Neuron (in vitro differentiated cells): ENCODE measurements at regions not wholly inside any gene's neighbourhood (a gene's known extent, or its start where the extent isn't known, plus 50 kb on each side); places are given as distances from the start of the nearest gene placed in this dataset.
"Not testable (repeated sequence)": the region's sequence is repeated elsewhere in the genome, so short reads cannot be mapped to it uniquely, and the experiment has no call there.

ENCODE experiments used
- H2AFZ ChIP-seq: one replicate; pipeline ENCODE4 v1.6.1; 2013; ENCODE audit warnings: low read depth, mild to moderate bottlenecking, inconsistent platforms, low read length, moderate library complexity
- H3K27me3 ChIP-seq: one replicate; pipeline ENCODE4 v1.6.1; 2013; ENCODE audit warnings: low read length; ENCODE audit not compliant: insufficient read depth
- H3K36me3 ChIP-seq: one replicate; pipeline ENCODE4 v1.6.1; 2013; ENCODE audit warnings: low read length; ENCODE audit not compliant: insufficient read depth
- H3K4me1 ChIP-seq: one replicate; pipeline ENCODE4 v1.6.1; 2013; ENCODE audit warnings: low read length; ENCODE audit not compliant: insufficient read depth
- H3K4me3 ChIP-seq: 2 replicates; pipeline ENCODE4 v1.5.1; 2013; ENCODE audit warnings: mild to moderate bottlenecking, low read length, moderate library complexity
- H3K9me3 ChIP-seq: one replicate; pipeline ENCODE4 v1.6.1; 2013; ENCODE audit warnings: low read length

DNA sequence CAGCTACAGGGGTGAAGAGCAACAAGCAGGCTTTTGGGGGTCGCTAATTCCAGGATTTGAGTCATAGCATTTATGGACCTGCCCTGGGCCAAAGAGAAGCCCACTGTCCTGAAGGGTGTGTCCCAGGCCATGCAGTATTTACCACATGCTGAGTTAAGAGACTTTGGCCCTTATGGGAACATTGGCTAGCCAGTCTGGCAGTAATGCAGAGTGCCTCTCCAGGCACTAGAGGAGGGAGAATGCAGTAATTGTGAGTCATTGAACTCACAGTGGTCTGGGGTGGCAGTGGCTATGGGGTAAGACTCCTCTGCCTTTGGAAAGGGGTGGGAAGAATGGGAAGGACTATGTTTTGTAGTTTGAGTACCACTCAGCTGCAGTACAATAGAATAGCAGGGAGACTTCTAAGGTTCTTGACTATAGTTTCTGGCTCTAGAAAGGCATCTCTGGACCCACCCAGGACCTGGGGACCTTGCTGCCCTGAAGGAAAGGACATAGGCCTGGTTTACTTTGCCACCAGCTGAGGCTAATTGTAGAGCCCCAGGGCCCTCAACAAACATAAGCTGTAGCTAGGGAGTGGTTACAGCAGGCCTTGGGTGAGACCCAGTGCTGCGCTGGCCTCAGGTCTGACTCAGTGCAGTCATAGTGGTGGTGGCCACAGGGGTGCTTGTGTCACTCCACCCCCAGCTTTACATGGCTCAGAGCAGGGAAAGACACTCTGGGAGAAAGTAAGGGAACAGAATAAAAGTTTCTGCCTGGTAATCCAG, 520.9 kb downstream of the HTR1B start:
- no peak overlapping the region for H3K4me3 ChIP-seq
- no peaks in the 10 kb centered on the region for H3K4me1 ChIP-seq
- H3K36me3 ChIP-seq = no peaks in the 10 kb centered on the region
- no peak overlapping the region for H2AFZ ChIP-seq
- H3K9me3 ChIP-seq = no peaks in the 10 kb centered on the region
- no peaks in the 10 kb centered on the region for H3K27me3 ChIP-seq

DNA sequence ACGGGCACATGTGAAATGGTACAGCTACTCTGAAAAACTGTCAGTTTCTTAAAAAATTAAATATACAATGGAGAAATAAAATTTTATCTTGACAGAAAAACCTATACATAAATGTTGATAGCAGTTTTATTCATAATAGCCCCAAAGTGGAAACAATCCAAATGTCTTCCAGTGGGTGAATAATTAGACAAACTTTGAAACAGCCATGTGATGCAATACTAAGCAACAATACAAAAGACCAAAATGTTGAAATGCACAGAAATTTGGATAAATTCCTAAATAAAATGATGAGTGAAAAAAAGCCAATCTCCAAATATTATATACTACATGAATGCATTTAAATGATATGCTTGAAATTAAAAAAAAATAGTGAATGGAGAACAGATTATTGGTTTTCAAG, 523.1 kb downstream of the HTR1B start:
- H3K36me3 ChIP-seq = no peaks in the 10 kb centered on the region
- H3K9me3 ChIP-seq = no peaks in the 10 kb centered on the region
- H3K4me1 ChIP-seq = no peaks in the 10 kb centered on the region
- H2AFZ ChIP-seq = no peak overlapping the region
- H3K27me3 ChIP-seq = no peaks in the 10 kb centered on the region
- no peak overlapping the region for H3K4me3 ChIP-seq

DNA sequence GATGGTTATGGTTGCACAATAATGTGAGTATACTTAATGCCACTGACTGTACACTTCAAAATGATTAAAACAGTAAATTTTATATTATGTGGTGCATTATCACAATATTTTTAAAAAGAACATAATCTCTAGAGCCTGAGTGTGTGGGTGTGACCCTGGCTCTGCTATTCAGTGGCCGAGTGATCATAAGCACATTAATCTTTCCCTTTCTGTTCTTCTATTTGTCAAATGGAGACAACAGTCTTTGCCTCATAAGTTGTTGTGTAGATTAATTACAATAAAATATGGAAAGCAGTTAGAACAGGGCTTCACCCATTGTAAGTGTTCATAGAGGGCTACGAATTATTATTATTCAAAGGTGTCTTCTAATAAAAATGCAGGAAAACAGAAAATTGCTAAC, 548.6 kb downstream of the HTR1B start:
- H2AFZ ChIP-seq = no peak overlapping the region
- H3K27me3 ChIP-seq = no peaks in the 10 kb centered on the region
- H3K9me3 ChIP-seq = no peaks in the 10 kb centered on the region
- no peaks in the 10 kb centered on the region for H3K36me3 ChIP-seq
- H3K4me1 ChIP-seq = no peaks in the 10 kb centered on the region
- no peak overlapping the region for H3K4me3 ChIP-seq

DNA sequence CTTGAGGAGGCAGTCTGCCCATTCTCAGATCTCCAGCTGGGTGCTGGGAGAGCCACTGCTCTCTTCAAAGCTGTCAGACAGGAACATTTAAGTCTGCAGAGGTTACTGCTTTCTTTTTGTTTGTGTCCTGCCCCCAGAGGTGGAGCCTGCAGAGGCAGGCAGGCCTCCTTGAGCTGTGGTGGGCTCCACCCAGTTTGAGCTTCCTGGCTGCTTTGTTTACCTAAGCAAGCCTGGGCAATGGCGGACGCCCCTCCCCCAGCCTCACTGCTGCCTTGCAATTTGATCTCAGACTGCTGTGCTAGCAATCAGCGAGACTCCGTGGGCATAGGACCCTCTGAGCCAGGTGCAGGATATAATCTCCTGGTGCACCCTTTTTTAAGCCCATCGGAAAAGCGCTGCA, 557.8 kb downstream of the HTR1B start:
- not testable (repeated sequence) for H3K4me3 ChIP-seq, H3K27me3 ChIP-seq, H3K4me1 ChIP-seq, H3K9me3 ChIP-seq, H3K36me3 ChIP-seq, H2AFZ ChIP-seq

DNA sequence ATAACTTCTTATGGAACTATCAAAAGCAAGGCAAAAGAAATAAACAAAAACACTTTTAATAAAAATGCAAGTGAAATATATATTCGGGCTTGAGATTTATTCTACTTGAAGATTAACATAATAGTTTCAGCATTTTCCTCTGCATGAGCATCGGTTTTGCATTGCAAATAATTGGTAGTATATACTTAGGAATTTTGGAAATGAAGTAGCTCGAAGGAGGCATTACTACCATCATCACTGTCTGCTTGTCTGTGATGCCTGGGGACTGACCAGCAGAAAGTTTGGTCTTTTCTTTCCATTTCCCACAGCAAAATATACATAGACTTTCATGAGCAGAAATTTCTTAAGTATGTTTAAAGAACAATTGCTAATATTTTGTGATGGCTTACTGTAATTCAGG, 570.7 kb downstream of the HTR1B start:
- no peaks in the 10 kb centered on the region for H3K4me1 ChIP-seq
- H2AFZ ChIP-seq = no peak overlapping the region
- H3K9me3 ChIP-seq = no peaks in the 10 kb centered on the region
- no peaks in the 10 kb centered on the region for H3K36me3 ChIP-seq
- H3K4me3 ChIP-seq = no peak overlapping the region
- H3K27me3 ChIP-seq = no peaks in the 10 kb centered on the region

DNA sequence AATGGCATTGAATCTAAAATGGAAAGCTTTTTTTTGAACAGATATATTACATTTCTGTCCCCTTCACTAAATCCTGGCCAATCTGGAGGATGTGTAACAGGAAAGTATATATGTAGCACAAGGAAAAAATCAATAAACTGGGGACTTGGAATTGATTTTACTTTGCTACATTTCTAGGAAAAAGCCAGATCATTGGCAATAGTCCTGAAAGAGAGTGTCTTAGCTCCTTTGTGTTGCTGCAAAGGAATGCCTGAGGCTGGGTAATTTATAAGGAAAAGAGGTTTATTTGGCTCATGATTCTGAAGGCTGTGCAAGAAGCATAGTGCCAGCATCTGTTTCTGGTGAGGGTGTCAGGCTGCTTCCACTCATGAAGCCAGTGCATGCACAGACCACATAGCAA, 574.9 kb downstream of the HTR1B start:
- H3K4me1 ChIP-seq = no peaks in the 10 kb centered on the region
- no peak overlapping the region for H2AFZ ChIP-seq
- no peak overlapping the region for H3K4me3 ChIP-seq
- no peaks in the 10 kb centered on the region for H3K36me3 ChIP-seq
- no peaks in the 10 kb centered on the region for H3K9me3 ChIP-seq
- no peaks in the 10 kb centered on the region for H3K27me3 ChIP-seq

DNA sequence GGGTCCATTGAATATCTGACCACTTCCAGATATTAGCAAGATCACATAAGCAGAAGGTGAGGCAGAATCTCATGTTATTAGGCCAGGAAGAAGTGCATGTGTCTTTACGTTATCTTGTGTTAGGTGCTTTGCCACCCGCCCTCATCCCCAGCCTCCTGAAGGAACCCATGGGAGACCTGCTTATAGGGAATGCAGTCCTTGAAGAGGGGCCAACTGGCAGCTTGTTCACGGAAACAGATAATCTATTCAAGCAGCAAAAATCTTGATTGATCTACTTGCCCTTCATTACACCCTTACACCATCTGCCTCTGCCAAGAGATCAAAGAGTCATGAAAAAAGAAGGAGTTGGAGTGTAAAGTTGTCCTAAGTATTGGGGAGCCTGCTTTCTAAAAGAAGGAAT, 576.4 kb downstream of the HTR1B start:
- Histone ChIP-seq H3K36me3 (no peaks in the 10 kb centered on the region), H2AFZ (no peak overlapping the region), H3K27me3 (no peaks in the 10 kb centered on the region), H3K9me3 (no peaks in the 10 kb centered on the region), H3K4me1 (no peaks in the 10 kb centered on the region), H3K4me3 (no peak overlapping the region)

DNA sequence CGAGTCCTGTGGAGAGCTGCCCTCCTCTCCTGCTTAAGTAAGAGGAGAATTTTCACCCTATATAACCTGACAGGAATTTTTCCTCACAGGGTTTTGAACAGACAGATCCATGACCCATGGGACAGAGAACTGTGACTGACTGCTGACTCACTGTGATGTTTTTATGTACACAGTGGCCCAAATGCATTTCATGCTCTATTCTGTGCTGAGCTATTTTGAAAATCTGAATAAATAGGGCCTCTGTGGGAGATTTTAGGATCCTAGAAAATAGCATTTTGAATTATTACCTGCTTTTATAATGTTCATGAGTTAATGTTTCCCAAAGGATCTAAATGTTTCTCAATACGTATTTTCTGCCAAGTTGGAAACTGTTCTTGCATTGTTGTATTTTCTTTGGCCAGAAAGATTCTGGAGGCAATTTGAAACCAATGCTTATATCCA, 577.4 kb downstream of the HTR1B start:
- no peaks in the 10 kb centered on the region for H3K27me3 ChIP-seq
- no peaks in the 10 kb centered on the region for H3K9me3 ChIP-seq

DNA sequence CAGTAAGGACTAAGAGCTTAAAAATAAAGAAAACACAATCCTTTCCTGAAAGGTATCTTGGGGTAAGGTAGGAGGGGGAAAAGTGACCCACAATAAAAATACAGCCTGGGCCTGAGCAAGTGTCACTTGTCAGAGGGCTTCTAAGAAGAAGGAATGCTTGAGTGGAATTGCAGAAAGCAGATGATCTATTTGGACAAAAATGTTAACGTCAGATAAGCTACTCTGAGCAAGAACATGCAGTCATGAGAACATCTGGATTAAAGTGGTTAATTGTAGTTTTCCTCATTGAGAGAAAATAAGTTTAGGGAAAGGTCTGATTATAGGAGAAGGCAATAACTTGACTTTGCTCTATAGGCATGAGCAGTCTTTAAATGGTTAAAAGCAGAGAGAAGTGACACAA, 581.9 kb downstream of the HTR1B start:
- H3K36me3 ChIP-seq = no peaks in the 10 kb centered on the region
- H3K27me3 ChIP-seq = no peaks in the 10 kb centered on the region
- H3K4me1 ChIP-seq = no peaks in the 10 kb centered on the region
- no peaks in the 10 kb centered on the region for H3K9me3 ChIP-seq
- H2AFZ ChIP-seq = no peak overlapping the region
- no peak overlapping the region for H3K4me3 ChIP-seq

More for the DNA sequence above, 577.4 kb downstream of the HTR1B start:
- Histone ChIP-seq H3K4me1 (no peaks in the 10 kb centered on the region), H2AFZ (no peak overlapping the region), H3K4me3 (no peak overlapping the region), H3K36me3 (no peaks in the 10 kb centered on the region)

DNA sequence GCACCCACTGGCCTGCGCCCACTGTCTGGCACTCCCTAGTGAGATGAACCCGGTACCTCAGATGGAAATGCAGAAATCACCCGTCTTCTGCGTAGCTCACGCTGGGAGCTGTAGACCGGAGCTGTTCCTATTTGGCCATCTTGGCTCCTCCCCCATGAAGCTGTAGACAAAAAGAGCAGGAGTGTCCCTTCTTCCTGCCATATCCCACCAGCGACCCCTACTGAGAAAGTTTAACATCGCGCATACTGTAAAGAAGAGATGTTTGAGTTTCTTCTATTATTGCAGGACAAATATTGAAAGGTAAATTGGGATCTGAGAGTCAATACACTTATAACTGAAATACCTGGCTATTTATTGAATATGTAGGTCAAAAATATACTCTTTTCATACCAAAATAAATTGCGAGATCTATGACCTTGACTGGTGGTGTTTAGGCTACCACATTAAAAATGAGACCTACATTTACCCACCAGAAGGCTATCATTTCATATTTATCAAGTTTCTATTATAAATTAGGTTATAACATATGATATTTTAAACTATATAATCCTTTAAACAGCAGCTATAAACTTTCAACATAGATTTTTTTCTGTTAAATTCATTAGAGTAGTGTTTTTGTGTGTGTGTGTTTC, 586.3 kb downstream of the HTR1B start:
- Histone ChIP-seq H3K9me3 (no peaks in the 10 kb centered on the region), H3K4me3 (no peak overlapping the region), H3K4me1 (no peaks in the 10 kb centered on the region), H3K27me3 (no peaks in the 10 kb centered on the region), H3K36me3 (no peaks in the 10 kb centered on the region), H2AFZ (no peak overlapping the region)

DNA sequence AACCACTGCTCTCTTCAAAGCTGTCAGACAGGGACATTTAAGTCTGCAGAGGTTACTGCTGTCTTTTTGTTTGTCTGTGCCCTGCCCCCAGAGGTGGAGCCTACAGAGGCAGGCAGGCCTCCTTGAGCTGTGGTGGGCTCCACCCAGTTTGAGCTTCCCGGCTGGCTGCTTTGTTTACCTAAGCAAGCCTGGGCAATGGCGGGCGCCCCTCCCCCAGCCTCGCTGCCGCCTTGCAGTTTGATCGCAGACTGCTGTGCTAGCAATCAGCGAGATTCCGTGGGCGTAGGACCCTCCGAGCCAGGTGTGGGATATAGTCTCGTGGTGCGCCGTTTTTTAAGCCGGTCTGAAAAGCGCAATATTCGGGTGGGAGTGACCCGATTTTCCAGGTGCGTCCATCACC, 586.9 kb downstream of the HTR1B start:
- H3K27me3 ChIP-seq, H3K9me3 ChIP-seq, H2AFZ ChIP-seq, H3K36me3 ChIP-seq, H3K4me3 ChIP-seq, H3K4me1 ChIP-seq: not testable (repeated sequence)

DNA sequence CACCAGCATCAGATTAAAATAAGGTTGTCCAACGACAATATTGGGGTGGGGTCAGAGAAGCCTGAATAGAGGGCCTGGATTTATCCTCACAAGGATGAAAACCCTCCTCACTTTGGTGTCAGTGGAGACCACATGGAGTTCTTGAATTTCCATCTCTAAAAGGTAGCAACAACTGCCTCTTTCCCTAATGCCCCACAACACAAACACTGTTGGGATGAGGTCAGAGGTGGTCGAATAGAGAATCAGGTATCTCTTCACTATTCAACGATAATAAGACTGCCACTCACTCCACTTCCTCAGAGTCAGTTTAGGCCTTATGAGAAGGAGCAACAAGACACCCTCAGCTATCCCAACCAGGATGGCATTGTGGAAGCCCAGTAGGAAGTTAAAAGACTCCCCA, 596.1 kb downstream of the HTR1B start:
- no peak overlapping the region for H3K4me3 ChIP-seq
- H2AFZ ChIP-seq = no peak overlapping the region
- no peaks in the 10 kb centered on the region for H3K9me3 ChIP-seq
- no peaks in the 10 kb centered on the region for H3K4me1 ChIP-seq
- H3K36me3 ChIP-seq = no peaks in the 10 kb centered on the region
- no peaks in the 10 kb centered on the region for H3K27me3 ChIP-seq

DNA sequence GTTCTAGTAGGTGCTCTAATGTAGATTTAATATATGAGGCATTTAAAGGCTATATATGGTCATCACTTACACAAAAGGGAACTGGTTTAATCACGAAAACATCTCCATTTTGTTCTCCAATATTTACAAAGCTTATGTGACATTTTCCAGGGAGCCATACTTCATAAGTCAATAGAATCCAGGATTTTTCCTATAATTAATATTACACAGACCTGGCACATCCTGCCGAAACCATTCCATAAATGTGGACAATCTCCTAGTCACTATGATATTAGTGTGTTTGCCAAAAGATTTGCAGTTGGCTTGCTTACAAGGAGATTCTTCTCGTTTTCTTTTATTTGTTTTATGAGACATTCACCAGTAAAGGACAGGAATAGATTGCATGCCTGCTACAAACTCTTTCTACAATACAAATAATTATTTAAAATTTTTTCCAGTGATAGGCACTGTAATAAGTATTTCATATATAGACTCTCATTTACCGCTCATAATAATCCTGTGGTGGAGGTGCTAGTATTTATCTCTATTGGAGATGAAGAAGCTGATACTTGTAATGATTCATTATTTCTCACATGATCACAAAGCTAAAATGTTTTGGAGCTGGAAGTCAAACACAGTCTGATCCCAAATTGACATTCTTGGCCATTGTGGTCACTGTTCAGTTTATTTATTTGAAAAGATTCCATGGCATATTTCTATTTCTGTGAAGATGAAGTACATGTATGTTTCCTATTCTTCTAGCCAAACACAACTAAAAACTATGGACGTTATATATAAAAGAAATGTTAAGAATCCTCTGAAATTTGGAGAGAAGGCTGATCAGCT, 597.0 kb downstream of the HTR1B start:
- H3K4me3 ChIP-seq = no peak overlapping the region
- H2AFZ ChIP-seq = no peak overlapping the region
- H3K9me3 ChIP-seq = no peaks in the 10 kb centered on the region
- H3K36me3 ChIP-seq = no peaks in the 10 kb centered on the region
- H3K4me1 ChIP-seq = no peaks in the 10 kb centered on the region
- no peaks in the 10 kb centered on the region for H3K27me3 ChIP-seq
